VCaP (cell line): ENCODE measurements at regions not wholly inside any gene's neighbourhood (a gene's known extent, or its start where the extent isn't known, plus 50 kb on each side); places are given as distances from the start of the nearest gene placed in this dataset.
"Not testable (repeated sequence)": the region's sequence is repeated elsewhere in the genome, so short reads cannot be mapped to it uniquely, and the experiment has no call there.

Experiments used
- H3K27ac ChIP-seq: fragments of 450-650 bp; 2 replicates; pipeline ENCODE4 v1.5.1; 2017
- TF ChIP-seq, protein P1 (sequence below): fragments of 450-650 bp; conservative IDR thresholded peaks from 2 replicates; pipeline ENCODE4 v1.5.1; 2017; ENCODE audit warnings: mild to moderate bottlenecking, moderate library complexity

DNA sequence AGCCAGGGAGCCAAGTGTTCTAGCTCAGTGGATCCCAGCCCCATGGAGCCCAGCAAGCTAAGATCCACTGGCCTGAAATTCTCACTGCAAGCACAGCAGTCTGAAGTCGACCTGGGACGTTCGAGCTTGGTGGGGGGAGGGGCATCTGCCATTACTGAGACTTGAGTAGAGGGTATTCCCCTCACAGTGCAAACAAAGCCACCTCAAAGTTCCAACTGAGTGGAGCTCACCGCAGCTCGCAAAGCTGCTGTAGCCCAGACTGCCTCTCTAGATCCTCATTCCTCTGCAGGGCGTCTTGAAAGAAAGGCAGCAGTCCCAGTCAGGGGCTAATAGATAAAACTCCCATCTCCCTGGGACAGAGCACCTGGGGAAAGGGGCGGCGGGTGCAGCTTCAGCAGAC, 226.3 kb downstream of the ZIC3 start:
- TF ChIP-seq, protein P1, sequence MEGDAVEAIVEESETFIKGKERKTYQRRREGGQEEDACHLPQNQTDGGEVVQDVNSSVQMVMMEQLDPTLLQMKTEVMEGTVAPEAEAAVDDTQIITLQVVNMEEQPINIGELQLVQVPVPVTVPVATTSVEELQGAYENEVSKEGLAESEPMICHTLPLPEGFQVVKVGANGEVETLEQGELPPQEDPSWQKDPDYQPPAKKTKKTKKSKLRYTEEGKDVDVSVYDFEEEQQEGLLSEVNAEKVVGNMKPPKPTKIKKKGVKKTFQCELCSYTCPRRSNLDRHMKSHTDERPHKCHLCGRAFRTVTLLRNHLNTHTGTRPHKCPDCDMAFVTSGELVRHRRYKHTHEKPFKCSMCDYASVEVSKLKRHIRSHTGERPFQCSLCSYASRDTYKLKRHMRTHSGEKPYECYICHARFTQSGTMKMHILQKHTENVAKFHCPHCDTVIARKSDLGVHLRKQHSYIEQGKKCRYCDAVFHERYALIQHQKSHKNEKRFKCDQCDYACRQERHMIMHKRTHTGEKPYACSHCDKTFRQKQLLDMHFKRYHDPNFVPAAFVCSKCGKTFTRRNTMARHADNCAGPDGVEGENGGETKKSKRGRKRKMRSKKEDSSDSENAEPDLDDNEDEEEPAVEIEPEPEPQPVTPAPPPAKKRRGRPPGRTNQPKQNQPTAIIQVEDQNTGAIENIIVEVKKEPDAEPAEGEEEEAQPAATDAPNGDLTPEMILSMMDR = no peak
- H3K27ac ChIP-seq = no peak overlapping the region

DNA sequence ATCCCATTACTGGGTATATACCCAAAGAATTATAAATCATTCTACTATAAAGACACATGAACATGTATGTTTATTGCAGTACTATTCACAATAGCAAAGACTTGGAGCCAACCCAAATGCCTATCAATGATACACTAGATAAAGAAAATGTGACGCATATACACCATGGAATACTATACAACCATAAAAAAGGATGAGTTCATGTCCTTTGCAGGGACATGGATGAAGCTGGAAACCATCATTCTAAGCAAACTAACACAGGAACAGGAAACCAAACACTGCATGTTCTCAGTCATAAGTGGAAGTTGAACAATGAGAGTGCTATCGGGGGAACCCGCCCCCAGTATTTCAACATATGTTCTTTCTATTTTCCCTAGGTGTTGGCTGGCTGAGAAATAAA, 232.0 kb downstream of the ZIC3 start:
- H3K27ac ChIP-seq = not testable (repeated sequence)

GRCh38 chrX:137823257-137823656, 257.3 kb downstream of the ZIC3 start:
- no peak overlapping the region for H3K27ac ChIP-seq
- TF ChIP-seq, protein P1 = no peak; the same call in 1 of the 2 replicates

DNA sequence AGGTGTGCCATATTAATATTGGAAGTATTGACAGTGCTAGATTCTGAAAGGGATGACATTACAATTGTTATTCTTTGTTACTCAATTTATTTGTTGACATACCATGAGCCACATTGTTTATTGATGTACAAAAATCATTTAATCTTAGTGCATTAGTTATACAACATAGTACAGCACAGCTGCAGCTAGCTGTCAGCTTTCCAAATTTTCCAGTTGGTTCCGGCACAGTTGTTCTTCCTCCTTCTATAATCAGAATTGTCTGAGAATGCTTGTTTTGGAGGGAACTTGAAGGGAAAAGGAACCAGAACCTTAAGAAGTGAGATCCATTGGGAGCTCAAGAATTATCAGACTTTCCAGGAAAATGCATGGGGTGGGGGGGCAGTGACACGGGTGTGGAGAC, 281.4 kb downstream of the ZIC3 start:
- TF ChIP-seq, protein P1 = no peak
- no peak overlapping the region for H3K27ac ChIP-seq

GRCh38 chrX:137848266-137848905, 282.5 kb downstream of the ZIC3 start:
- H3K27ac ChIP-seq = no peak overlapping the region
- TF ChIP-seq, protein P1 = no peak

DNA sequence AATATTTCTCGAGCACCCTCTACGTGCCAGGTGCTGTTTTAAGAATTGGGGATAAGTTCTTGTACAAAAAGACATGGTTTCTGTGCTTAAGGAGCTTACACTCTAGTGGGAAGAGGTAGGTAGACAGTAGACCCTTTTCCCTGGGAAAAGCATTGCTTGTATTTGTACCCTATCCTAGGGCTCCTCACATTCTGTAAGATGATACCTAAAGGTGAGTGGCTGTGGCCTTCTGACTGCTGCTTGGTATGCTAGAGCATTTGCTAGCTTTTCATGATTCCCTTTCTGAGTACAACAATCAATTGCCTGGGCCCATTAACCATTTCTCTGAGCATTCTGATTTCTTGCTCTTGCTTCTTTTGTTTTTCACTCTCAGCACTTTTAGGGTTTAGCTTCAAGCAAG, 286.6 kb downstream of the ZIC3 start:
- no peak overlapping the region for H3K27ac ChIP-seq
- TF ChIP-seq, protein P1 = no peak

- TF ChIP-seq, protein P1 = no peak
- no peak overlapping the region for H3K27ac ChIP-seq
Observed at GRCh38 chrX:137855490-137855889, 289.6 kb downstream of the ZIC3 start.

DNA sequence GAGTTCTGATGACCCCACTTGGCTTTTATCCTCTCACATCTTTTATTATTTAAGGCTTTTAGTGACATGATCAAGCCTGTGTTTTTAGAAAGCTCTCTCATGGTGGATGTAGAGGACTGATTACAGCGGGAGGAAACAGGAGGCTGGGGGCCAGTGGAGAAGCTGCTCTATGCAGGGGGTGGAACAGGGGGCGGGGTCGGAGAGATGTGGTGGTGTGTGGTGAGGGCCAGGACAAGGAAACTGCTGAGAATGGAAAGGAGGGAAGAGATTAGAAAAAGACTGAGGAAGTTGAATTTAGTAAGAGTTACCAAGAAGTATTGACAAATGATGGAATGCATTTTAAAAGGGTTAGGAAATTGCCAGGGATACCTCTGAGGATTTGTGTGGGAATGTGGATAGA, 292.2 kb downstream of the ZIC3 start:
- H3K27ac ChIP-seq = no peak overlapping the region
- TF ChIP-seq, protein P1 = no peak
